Smooth muscle cell (in vitro differentiated cells): ENCODE measurements at regions not wholly inside any gene's neighbourhood (a gene's known extent, or its start where the extent isn't known, plus 50 kb on each side); places are given as distances from the start of the nearest gene placed in this dataset.
A peak's percentile ranks its signal among the peaks of the same experiment; 100 is the strongest.

Experiments used
- DNase-seq: peaks from one replicate; lab custom pipeline; 2025; ENCODE audit not compliant: unreplicated experiment; lab: John Stamatoyannopoulos, UW
- H2AFZ ChIP-seq: fragments of 200-600 bp; sonication (generic); 2 replicates; pipeline ENCODE4 v1.6.0; 2016; ENCODE audit warnings: antibody characterized with exemption, low read depth, mild to moderate bottlenecking
- H3F3A ChIP-seq: fragments of 200-600 bp; sonication (generic); 2 replicates; pipeline ENCODE4 v1.6.0; 2017; ENCODE audit warnings: antibody characterized with exemption, low read depth
- H3K27ac ChIP-seq: fragments of 200-600 bp; sonication (generic); 2 replicates; pipeline ENCODE4 v1.5.1; 2016; ENCODE audit warnings: low read depth, mild to moderate bottlenecking
- H3K27me3 ChIP-seq: fragments of 200-600 bp; sonication (generic); 2 replicates; pipeline ENCODE4 v1.6.1; 2016; ENCODE audit warnings: low read depth, mild to moderate bottlenecking
- H3K36me3 ChIP-seq: fragments of 200-600 bp; sonication (generic); 2 replicates; pipeline ENCODE4 v1.5.1; 2016; ENCODE audit warnings: low read depth
- H3K4me1 ChIP-seq: fragments of 200-600 bp; sonication (generic); 2 replicates; pipeline ENCODE4 v1.5.1; 2016; ENCODE audit warnings: low read depth
- H3K4me2 ChIP-seq: fragments of 200-600 bp; sonication (generic); 2 replicates; pipeline ENCODE4 v1.6.0; 2016; ENCODE audit warnings: mild to moderate bottlenecking
- H3K4me3 ChIP-seq: fragments of 200-600 bp; sonication (generic); 2 replicates; pipeline ENCODE4 v1.5.1; 2016; ENCODE audit warnings: mild to moderate bottlenecking
- H3K79me2 ChIP-seq: fragments of 200-600 bp; sonication (generic); 2 replicates; pipeline ENCODE4 v1.6.0; 2016; ENCODE audit warnings: low read depth, mild to moderate bottlenecking
- H3K9ac ChIP-seq: fragments of 200-600 bp; sonication (generic); 2 replicates; pipeline ENCODE4 v1.6.0; 2016; ENCODE audit warnings: low read depth
- H3K9me3 ChIP-seq: fragments of 200-600 bp; sonication (generic); replicated peaks from 2 replicates; pipeline ENCODE4 v1.5.1; 2016; ENCODE audit warnings: low read depth
- H4K20me1 ChIP-seq: fragments of 200-600 bp; sonication (generic); 2 replicates; pipeline ENCODE4 v1.6.0; 2016; ENCODE audit warnings: low read depth
- CTCF ChIP-seq: fragments of 200-600 bp; sonication (generic); IDR thresholded peaks from 2 replicates; pipeline ENCODE4 v1.5.1; 2017; ENCODE audit warnings: borderline replicate concordance, mild to moderate bottlenecking, antibody characterized with exemption; ENCODE audit not compliant: insufficient read depth, poor library complexity, severe bottlenecking
- WGBS: methylation state at CpG from one replicate; pipeline ENCODE4 v1.1.7; 2016; ENCODE audit warnings: low lambda C conversion rate; 5-methylcytosine and 5-hydroxymethylcytosine counted together

DNA sequence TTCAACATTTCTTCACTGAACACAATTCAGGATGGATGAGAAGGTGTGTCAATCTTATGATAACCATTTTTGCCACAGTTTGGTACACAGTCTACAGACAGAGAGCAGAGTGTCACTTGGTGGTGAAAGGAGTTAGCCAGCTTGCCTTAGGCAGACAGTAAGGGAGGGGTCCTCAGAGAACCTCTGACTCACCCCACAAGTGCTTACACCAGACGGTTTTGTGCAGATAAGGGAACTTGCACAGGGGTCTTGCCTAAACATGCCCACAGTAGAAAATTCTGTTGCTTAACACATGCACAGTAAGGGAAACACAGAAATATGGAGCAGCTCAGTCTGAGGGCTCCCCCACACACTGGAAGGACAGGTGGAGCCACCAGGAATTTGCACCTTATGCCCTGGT is 204.5 kb upstream of the CDH8 start:
- WGBS = 0% methylated on average over 1 of the region's 1 CpG
- H3K27ac ChIP-seq = peak overlapping the region; percentile 90
- peak overlapping the region; percentile 60 for H2AFZ ChIP-seq

GRCh38 chr16:62225675-62226074 is 189.4 kb upstream of the CDH8 start:
- H3K9me3 ChIP-seq = no peaks in the 10 kb centered on the region
- H3K9ac ChIP-seq = no peak overlapping the region
- no peaks in the 10 kb centered on the region for H3K27me3 ChIP-seq
- H3K4me2 ChIP-seq = peak overlapping the region; percentile 84
- no peaks in the 10 kb centered on the region for H3K79me2 ChIP-seq
- no peaks in the 10 kb centered on the region for H3F3A ChIP-seq
- H2AFZ ChIP-seq = peak overlapping the region; percentile 95
- H3K4me3 ChIP-seq = peak overlapping the region; percentile 36
- no peaks in the 10 kb centered on the region for H3K4me1 ChIP-seq
- no peak overlapping the region for H3K27ac ChIP-seq
- H3K36me3 ChIP-seq = no peaks in the 10 kb centered on the region
- WGBS = 16% methylated on average over 7 of the region's 7 CpGs
- H4K20me1 ChIP-seq = no peaks in the 10 kb centered on the region
- DNase-seq = peak; percentile 29
- TF ChIP-seq CTCF = peak; percentile 78

More for the DNA sequence above, 204.5 kb upstream of the CDH8 start:
- no peaks in the 10 kb centered on the region for H3F3A ChIP-seq
- H3K27me3 ChIP-seq = no peaks in the 10 kb centered on the region
- no peak for DNase-seq
- TF ChIP-seq CTCF = no peak
- peak overlapping the region; percentile 69 for H3K4me2 ChIP-seq
- peaks cover 20% of the 10 kb centered on the region for H3K4me1 ChIP-seq
- no peaks in the 10 kb centered on the region for H3K9me3 ChIP-seq
- H3K36me3 ChIP-seq = no peaks in the 10 kb centered on the region
- no peaks in the 10 kb centered on the region for H3K79me2 ChIP-seq
- no peaks in the 10 kb centered on the region for H4K20me1 ChIP-seq
- H3K4me3 ChIP-seq = no peak overlapping the region
- H3K9ac ChIP-seq = peak overlapping the region; percentile 74

DNA sequence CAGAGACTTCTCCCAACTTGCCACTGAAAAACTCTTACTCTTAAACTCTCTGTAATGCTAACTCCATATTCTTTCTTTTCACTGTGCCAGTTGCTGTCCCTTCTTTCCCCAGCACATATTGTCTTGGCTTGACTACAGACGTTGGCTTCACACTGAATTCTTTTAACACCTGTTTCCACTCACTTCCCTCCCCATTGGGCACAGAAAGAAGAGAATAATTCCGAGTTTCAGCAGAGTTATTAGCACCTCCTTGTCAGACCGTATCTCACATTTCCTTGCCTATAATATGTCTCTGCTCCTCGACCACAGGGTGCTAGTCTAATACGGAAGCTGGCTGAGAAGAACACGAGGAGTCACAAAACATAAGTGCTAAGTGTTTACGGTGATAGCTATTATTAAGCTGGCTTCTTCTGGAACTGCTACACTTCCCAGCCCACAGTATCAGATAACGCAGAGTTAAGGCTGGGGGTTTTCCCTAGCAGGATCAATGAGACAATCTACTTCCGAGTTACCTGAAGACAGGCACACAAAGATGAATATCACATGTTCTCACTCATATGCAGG is 188.5 kb upstream of the CDH8 start:
- Histone ChIP-seq H3K9me3 (no peaks in the 10 kb centered on the region), H3K27me3 (no peaks in the 10 kb centered on the region), H2AFZ (no peak overlapping the region), H3K27ac (no peak overlapping the region), H3K9ac (no peak overlapping the region), H3K4me1 (no peaks in the 10 kb centered on the region), H3K79me2 (no peaks in the 10 kb centered on the region), H3F3A (no peaks in the 10 kb centered on the region), H3K36me3 (no peaks in the 10 kb centered on the region), H3K4me2 (no peak overlapping the region), H4K20me1 (no peaks in the 10 kb centered on the region), H3K4me3 (no peak overlapping the region)
- no peak for TF ChIP-seq CTCF
- no peak for DNase-seq
- WGBS = 46% methylated on average over 9 of the region's 9 CpGs

GRCh38 chr16:62216837-62217236 is 180.6 kb upstream of the CDH8 start:
- H3K79me2 ChIP-seq = no peaks in the 10 kb centered on the region
- H3K27me3 ChIP-seq = no peaks in the 10 kb centered on the region
- no peaks in the 10 kb centered on the region for H3K9me3 ChIP-seq
- TF ChIP-seq CTCF = no peak
- H3K27ac ChIP-seq = no peak overlapping the region
- H3K9ac ChIP-seq = no peak overlapping the region
- 84% methylated on average over 3 of the region's 3 CpGs for WGBS
- H3K4me1 ChIP-seq = no peaks in the 10 kb centered on the region
- H3K36me3 ChIP-seq = no peaks in the 10 kb centered on the region
- H3K4me3 ChIP-seq = no peak overlapping the region
- H2AFZ ChIP-seq = no peak overlapping the region
- H4K20me1 ChIP-seq = no peaks in the 10 kb centered on the region
- H3F3A ChIP-seq = no peaks in the 10 kb centered on the region
- H3K4me2 ChIP-seq = no peak overlapping the region
- DNase-seq = no peak
